ENCODE measurements at regions not wholly inside any gene's neighbourhood (a gene's known extent, or its start where the extent isn't known, plus 50 kb on each side); places are given as distances from the start of the nearest gene placed in this dataset.

GRCh38 chr6:104365451-104366234 is 494.1 kb downstream of the HACE1 start:
- ChIA-PET CTCF (no interaction called here), POLR2A (ENCODE audit: unreplicated experiment) (no interaction called here)
- BruUV-seq (replicated peaks) = no TSS peak
- H4K20me1 ChIP-seq (ENCODE audit: low read length) = no peaks in the 10 kb centered on the region
- H3K4me2 ChIP-seq (ENCODE audit: low read length) = no peak overlapping the region
- H2AFZ ChIP-seq (ENCODE audit: low read length) = no peak overlapping the region
- no peaks in the 10 kb centered on the region for H3K27me3 ChIP-seq (ENCODE audit: low read length)
- no peak overlapping the region for H3K9ac ChIP-seq (ENCODE audit: low read length)
- no peak for DNase-seq
- intact Hi-C loops (cut with micrococcal nuclease) = no loop called here
- TF ChIP-seq EZH2phosphoT487 (IDR thresholded peaks at IDR 0.05; ENCODE audit: borderline replicate concordance, low read length) = no peak
- TF ChIP-seq EZH2 (IDR thresholded peaks at IDR 0.05; ENCODE audit: low read length, unreplicated experiment) = no peak
- TF ChIP-seq CTCF (conservative IDR thresholded peaks at IDR 0.05; ENCODE audit: low read depth, low read length) = no peak
- no peaks in the 10 kb centered on the region for H3K4me1 ChIP-seq (ENCODE audit: insufficient read depth, low read length)
- H3K9me3 ChIP-seq (ENCODE audit: low read length) = no peaks in the 10 kb centered on the region
- no peak overlapping the region for H3K27ac ChIP-seq (ENCODE audit: low read length)
- no peak for ATAC-seq
- no peaks in the 10 kb centered on the region for H3K9me2 ChIP-seq (replicated peaks; ENCODE audit: low read length)
- H3K79me2 ChIP-seq (ENCODE audit: low read length) = no peaks in the 10 kb centered on the region
- H3K36me3 ChIP-seq (ENCODE audit: low read depth, low read length) = no peaks in the 10 kb centered on the region
- H3F3A ChIP-seq (ENCODE audit: low read length, unreplicated experiment) = no peaks in the 10 kb centered on the region
- H3K4me3 ChIP-seq (ENCODE audit: low read length) = no peak overlapping the region

- H3K9ac ChIP-seq (ENCODE audit: low read length) = no peak overlapping the region
- no peaks in the 10 kb centered on the region for H3K79me2 ChIP-seq (ENCODE audit: low read length)
- H3F3A ChIP-seq (ENCODE audit: low read length, unreplicated experiment) = no peaks in the 10 kb centered on the region
- H4K20me1 ChIP-seq (ENCODE audit: low read length) = no peaks in the 10 kb centered on the region
- ChIA-PET POLR2A (ENCODE audit: unreplicated experiment) (no interaction called here), CTCF (no interaction called here)
- H2AFZ ChIP-seq (ENCODE audit: low read length) = no peak overlapping the region
- H3K36me3 ChIP-seq (ENCODE audit: low read depth, low read length) = no peaks in the 10 kb centered on the region
- no TSS peak for BruUV-seq (replicated peaks)
- no peak overlapping the region for H3K4me2 ChIP-seq (ENCODE audit: low read length)
- H3K27ac ChIP-seq (ENCODE audit: low read length) = no peak overlapping the region
- no peaks in the 10 kb centered on the region for H3K4me1 ChIP-seq (ENCODE audit: insufficient read depth, low read length)
- intact Hi-C loops (cut with micrococcal nuclease) = no loop called here
- H3K9me2 ChIP-seq (replicated peaks; ENCODE audit: low read length) = no peaks in the 10 kb centered on the region
- no peaks in the 10 kb centered on the region for H3K27me3 ChIP-seq (ENCODE audit: low read length)
- TF ChIP-seq CTCF (conservative IDR thresholded peaks at IDR 0.05; ENCODE audit: low read depth, low read length) (no peak), EZH2phosphoT487 (IDR thresholded peaks at IDR 0.05; ENCODE audit: borderline replicate concordance, low read length) (no peak), EZH2 (IDR thresholded peaks at IDR 0.05; ENCODE audit: low read length, unreplicated experiment) (no peak)
- no peak for ATAC-seq
- no peak for DNase-seq
- no peaks in the 10 kb centered on the region for H3K9me3 ChIP-seq (ENCODE audit: low read length)
- no peak overlapping the region for H3K4me3 ChIP-seq (ENCODE audit: low read length)
Observed at GRCh38 chr6:104357928-104358327, 501.8 kb downstream of the HACE1 start.

DNA sequence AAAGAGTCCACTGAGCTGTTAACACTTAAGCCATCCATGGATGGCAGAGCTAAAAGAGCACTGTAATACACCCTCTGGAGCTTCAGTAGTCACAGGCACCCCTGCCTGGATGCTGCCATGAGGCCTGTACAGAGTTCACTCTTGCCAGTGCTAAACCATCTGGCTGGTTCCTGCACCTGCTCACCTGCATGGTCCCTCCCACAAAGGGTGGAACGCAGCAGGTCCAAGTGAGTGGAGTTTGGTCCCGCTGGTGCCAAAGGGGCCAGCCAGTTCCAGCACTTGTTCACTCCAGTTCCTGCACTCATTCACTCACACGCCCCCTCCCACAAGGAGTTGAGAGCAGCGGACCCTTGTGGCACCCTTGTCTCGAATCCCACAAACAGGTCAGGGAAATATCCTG is 503.5 kb downstream of the HACE1 start:
- DNase-seq = no peak
- no peaks in the 10 kb centered on the region for H4K20me1 ChIP-seq (ENCODE audit: low read length)

More for the DNA sequence above, 503.5 kb downstream of the HACE1 start:
- Histone ChIP-seq H3K9me3 (ENCODE audit: low read length) (no peaks in the 10 kb centered on the region), H3K4me1 (ENCODE audit: insufficient read depth, low read length) (no peaks in the 10 kb centered on the region), H3K4me3 (ENCODE audit: low read length) (no peak overlapping the region), H3K36me3 (ENCODE audit: low read depth, low read length) (no peaks in the 10 kb centered on the region), H3K27ac (ENCODE audit: low read length) (no peak overlapping the region), H3K9ac (ENCODE audit: low read length) (no peak overlapping the region), H2AFZ (ENCODE audit: low read length) (no peak overlapping the region), H3F3A (ENCODE audit: low read length, unreplicated experiment) (no peaks in the 10 kb centered on the region), H3K4me2 (ENCODE audit: low read length) (no peak overlapping the region), H3K9me2 (replicated peaks; ENCODE audit: low read length) (no peaks in the 10 kb centered on the region), H3K27me3 (ENCODE audit: low read length) (no peaks in the 10 kb centered on the region), H3K79me2 (ENCODE audit: low read length) (no peaks in the 10 kb centered on the region)
- TF ChIP-seq EZH2phosphoT487 (IDR thresholded peaks at IDR 0.05; ENCODE audit: borderline replicate concordance, low read length) = no peak
- TF ChIP-seq CTCF (conservative IDR thresholded peaks at IDR 0.05; ENCODE audit: low read depth, low read length) = no peak
- no peak for TF ChIP-seq EZH2 (IDR thresholded peaks at IDR 0.05; ENCODE audit: low read length, unreplicated experiment)
- ATAC-seq = no peak
- intact Hi-C loops (cut with micrococcal nuclease) = no loop called here
- no TSS peak for BruUV-seq (replicated peaks)
- POLR2A ChIA-PET (ENCODE audit: unreplicated experiment) = no interaction called here
- CTCF ChIA-PET = no interaction called here

Measured in PC-3 (cell line).